SK-N-SH treated with all-trans-retinoic acid at 6 μM for 48 hours (cell line): ENCODE measurements at regions not wholly inside any gene's neighbourhood (a gene's known extent, or its start where the extent isn't known, plus 50 kb on each side); places are given as distances from the start of the nearest gene placed in this dataset.

Source experiments
- ATAC-seq: fragments of 200-7000 bp; cut with Tn5 transposase; 3 replicates; pipeline ENCODE4 v1.9.1; 2020; ENCODE audit warnings: mild to moderate bottlenecking, moderate library complexity
- BACH2 ChIP-seq: fragments of 250-450 bp; sonication (Bioruptor Pico); IDR thresholded peaks from 2 replicates; pipeline ENCODE4 v1.9.0; 2021; ENCODE audit warnings: mild to moderate bottlenecking, borderline replicate concordance
- CSDC2 ChIP-seq: fragments of 250-450 bp; sonication (Bioruptor Pico); IDR thresholded peaks from 2 replicates; pipeline ENCODE4 v1.5.0; 2020; ENCODE audit warnings: mild to moderate bottlenecking, moderate library complexity
- ESRRG ChIP-seq: fragments of 250-450 bp; sonication (Bioruptor Pico); IDR thresholded peaks from 2 replicates; pipeline ENCODE4 v1.6.1; 2021; ENCODE audit warnings: mild to moderate bottlenecking
- GLIS3 ChIP-seq: fragments of 250-450 bp; sonication (Bioruptor Pico); IDR thresholded peaks from 2 replicates; pipeline ENCODE4 v1.5.0; 2020; ENCODE audit warnings: mild to moderate bottlenecking, moderate library complexity
- ISL1 ChIP-seq: fragments of 250-450 bp; sonication (Bioruptor Pico); IDR thresholded peaks from 2 replicates; pipeline ENCODE4 v2.1.2; 2022; ENCODE audit warnings: mild to moderate bottlenecking, moderate library complexity
- OSR1 ChIP-seq: fragments of 250-450 bp; sonication (Bioruptor Pico); IDR thresholded peaks from 2 replicates; pipeline ENCODE4 v1.8.0; 2022; ENCODE audit warnings: moderate library complexity, mild to moderate bottlenecking, inconsistent platforms
- PPARA ChIP-seq: fragments of 250-450 bp; sonication (Bioruptor Pico); IDR thresholded peaks from 2 replicates; pipeline ENCODE4 v1.5.0; 2020; ENCODE audit warnings: mild to moderate bottlenecking, borderline replicate concordance
- RARB ChIP-seq: fragments of 250-450 bp; sonication (Bioruptor Pico); IDR thresholded peaks from 2 replicates; pipeline ENCODE4 v1.8.0; 2021; ENCODE audit warnings: mild to moderate bottlenecking, moderate library complexity
- SNAI2 ChIP-seq: fragments of 250-450 bp; sonication (Bioruptor Pico); IDR thresholded peaks from 2 replicates; pipeline ENCODE4 v1.5.0; 2020; ENCODE audit warnings: mild to moderate bottlenecking, moderate library complexity
- TCF4 ChIP-seq: fragments of 250-450 bp; sonication (Bioruptor Pico); IDR thresholded peaks from 2 replicates; pipeline ENCODE4 v1.8.0; 2021; ENCODE audit warnings: mild to moderate bottlenecking, moderate library complexity, borderline replicate concordance
- ZC3H10 ChIP-seq: fragments of 250-450 bp; sonication (Bioruptor Pico); IDR thresholded peaks from 2 replicates; pipeline ENCODE4 v1.5.1; 2021; ENCODE audit warnings: mild to moderate bottlenecking, moderate library complexity
- ZFP3 ChIP-seq: fragments of 250-450 bp; sonication (Bioruptor Pico); IDR thresholded peaks from 2 replicates; pipeline ENCODE4 v1.5.0; 2020; ENCODE audit warnings: mild to moderate bottlenecking, moderate library complexity
- ZFP30 ChIP-seq: fragments of 450-650 bp; formaldehyde crosslinking; IDR thresholded peaks from 2 replicates; pipeline ENCODE4 v1.5.0; 2022; ENCODE audit warnings: mild to moderate bottlenecking, moderate library complexity
- ZNF70 ChIP-seq: fragments of 450-650 bp; formaldehyde crosslinking; IDR thresholded peaks from 2 replicates; pipeline ENCODE4 v1.5.0; 2020; ENCODE audit warnings: mild to moderate bottlenecking, moderate library complexity
- ZNF8 ChIP-seq: fragments of 450-650 bp; formaldehyde crosslinking; IDR thresholded peaks from 2 replicates; pipeline ENCODE4 v1.5.0; 2020; ENCODE audit warnings: mild to moderate bottlenecking, moderate library complexity
- TF ChIP-seq, protein P1 (sequence below): fragments of 250-450 bp; sonication (Bioruptor Pico); IDR thresholded peaks from 2 replicates; pipeline ENCODE4 v1.5.1; 2020; ENCODE audit warnings: low read depth, mild to moderate bottlenecking, moderate library complexity
- TF ChIP-seq, protein P2 (sequence below): fragments of 250-450 bp; sonication (Bioruptor Pico); IDR thresholded peaks from 2 replicates; pipeline ENCODE4 v1.8.0; 2020; ENCODE audit warnings: mild to moderate bottlenecking, moderate library complexity, borderline replicate concordance
- TF ChIP-seq, protein P3 (sequence below): fragments of 250-450 bp; sonication (Bioruptor Pico); IDR thresholded peaks from 2 replicates; pipeline ENCODE4 v1.5.1; 2021; ENCODE audit warnings: mild to moderate bottlenecking, moderate library complexity
- TF ChIP-seq, protein P4 (sequence below): fragments of 250-450 bp; sonication (Bioruptor Pico); IDR thresholded peaks from 2 replicates; pipeline ENCODE4 v1.8.0; 2021; ENCODE audit warnings: low read depth, mild to moderate bottlenecking, moderate library complexity, borderline replicate concordance
- TF ChIP-seq, protein P5 (sequence below): fragments of 250-450 bp; sonication (Bioruptor Pico); IDR thresholded peaks from 2 replicates; pipeline ENCODE4 v1.5.0; 2020; ENCODE audit warnings: mild to moderate bottlenecking, moderate library complexity

DNA sequence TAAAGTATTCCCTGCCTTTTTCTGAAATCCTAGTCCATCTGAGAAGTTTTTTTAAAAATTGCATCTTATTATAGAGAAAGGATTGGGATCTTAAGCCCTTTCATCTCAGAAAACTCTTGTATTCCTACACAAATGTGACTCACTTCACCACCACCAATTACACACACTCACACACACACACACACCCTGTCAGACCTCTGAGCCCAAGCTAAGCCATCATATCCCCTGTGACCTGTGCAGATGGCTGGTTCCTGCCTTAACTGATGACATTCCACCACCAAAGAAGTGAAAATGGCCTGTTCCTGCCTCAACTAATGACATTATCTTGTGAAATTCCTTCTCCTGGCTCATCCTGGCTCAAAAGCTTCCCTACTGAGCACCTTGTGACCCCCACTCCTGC, 1181.9 kb downstream of the ROBO2 start:
- ATAC-seq, result no peak

DNA sequence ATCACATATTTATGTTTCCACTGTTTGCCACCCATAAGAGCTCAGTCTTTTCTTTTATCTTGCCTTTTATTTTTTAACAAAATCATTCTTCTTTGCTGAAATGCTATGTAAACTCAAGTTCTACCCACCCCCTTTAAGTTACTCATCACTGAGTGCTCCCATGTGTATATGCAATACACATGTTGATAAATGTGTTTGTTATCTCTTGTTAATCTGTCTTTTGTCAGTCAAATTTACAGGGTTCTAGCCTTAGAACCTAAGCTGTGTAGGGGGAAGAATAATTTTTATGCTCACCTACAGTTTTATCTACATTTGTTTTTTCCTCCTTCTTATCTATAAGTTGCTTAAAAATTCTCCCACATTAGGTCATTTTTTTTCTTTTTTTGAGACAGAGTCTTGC, 1195.9 kb downstream of the ROBO2 start:
- ATAC-seq, result no peak

More for the DNA sequence above, 1181.9 kb downstream of the ROBO2 start:
- TF ChIP-seq, protein P1, sequence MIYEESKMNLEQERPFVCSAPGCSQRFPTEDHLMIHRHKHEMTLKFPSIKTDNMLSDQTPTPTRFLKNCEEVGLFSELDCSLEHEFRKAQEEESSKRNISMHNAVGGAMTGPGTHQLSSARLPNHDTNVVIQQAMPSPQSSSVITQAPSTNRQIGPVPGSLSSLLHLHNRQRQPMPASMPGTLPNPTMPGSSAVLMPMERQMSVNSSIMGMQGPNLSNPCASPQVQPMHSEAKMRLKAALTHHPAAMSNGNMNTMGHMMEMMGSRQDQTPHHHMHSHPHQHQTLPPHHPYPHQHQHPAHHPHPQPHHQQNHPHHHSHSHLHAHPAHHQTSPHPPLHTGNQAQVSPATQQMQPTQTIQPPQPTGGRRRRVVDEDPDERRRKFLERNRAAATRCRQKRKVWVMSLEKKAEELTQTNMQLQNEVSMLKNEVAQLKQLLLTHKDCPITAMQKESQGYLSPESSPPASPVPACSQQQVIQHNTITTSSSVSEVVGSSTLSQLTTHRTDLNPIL (CRISPR knock-in tag), result no peak
- no peak for TF ChIP-seq ZNF70 (CRISPR knock-in tag)

DNA sequence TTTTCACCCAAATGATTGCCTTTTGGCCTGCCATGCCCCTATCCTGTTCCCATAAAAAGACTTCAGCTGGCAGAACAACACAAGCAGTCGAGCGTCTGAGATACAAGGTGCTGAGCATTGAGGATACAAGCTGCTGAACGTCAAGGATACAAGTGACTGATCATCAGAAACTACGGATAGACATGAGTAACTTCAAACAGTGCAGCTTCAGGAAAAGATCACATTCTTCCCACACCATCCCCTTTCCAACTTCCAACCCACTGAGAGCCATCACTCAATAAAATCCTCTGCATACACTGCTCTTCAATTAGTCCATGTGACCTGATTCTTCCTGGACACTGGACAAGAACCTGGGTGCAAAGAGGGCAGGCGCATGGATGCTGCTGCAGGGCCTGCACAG, 1198.9 kb downstream of the ROBO2 start:
- ATAC-seq, result no peak
- TF ChIP-seq OSR1 (CRISPR knock-in tag) (no peak), SNAI2 (CRISPR knock-in tag) (no peak), ZC3H10 (CRISPR knock-in tag) (no peak), GLIS3 (CRISPR knock-in tag) (no peak), RARB (no peak), BACH2 (CRISPR knock-in tag) (no peak), CSDC2 (CRISPR knock-in tag) (no peak)
- TF ChIP-seq, protein P2, sequence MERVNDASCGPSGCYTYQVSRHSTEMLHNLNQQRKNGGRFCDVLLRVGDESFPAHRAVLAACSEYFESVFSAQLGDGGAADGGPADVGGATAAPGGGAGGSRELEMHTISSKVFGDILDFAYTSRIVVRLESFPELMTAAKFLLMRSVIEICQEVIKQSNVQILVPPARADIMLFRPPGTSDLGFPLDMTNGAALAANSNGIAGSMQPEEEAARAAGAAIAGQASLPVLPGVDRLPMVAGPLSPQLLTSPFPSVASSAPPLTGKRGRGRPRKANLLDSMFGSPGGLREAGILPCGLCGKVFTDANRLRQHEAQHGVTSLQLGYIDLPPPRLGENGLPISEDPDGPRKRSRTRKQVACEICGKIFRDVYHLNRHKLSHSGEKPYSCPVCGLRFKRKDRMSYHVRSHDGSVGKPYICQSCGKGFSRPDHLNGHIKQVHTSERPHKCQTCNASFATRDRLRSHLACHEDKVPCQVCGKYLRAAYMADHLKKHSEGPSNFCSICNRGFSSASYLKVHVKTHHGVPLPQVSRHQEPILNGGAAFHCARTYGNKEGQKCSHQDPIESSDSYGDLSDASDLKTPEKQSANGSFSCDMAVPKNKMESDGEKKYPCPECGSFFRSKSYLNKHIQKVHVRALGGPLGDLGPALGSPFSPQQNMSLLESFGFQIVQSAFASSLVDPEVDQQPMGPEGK, result no peak
- TF ChIP-seq, protein P3, sequence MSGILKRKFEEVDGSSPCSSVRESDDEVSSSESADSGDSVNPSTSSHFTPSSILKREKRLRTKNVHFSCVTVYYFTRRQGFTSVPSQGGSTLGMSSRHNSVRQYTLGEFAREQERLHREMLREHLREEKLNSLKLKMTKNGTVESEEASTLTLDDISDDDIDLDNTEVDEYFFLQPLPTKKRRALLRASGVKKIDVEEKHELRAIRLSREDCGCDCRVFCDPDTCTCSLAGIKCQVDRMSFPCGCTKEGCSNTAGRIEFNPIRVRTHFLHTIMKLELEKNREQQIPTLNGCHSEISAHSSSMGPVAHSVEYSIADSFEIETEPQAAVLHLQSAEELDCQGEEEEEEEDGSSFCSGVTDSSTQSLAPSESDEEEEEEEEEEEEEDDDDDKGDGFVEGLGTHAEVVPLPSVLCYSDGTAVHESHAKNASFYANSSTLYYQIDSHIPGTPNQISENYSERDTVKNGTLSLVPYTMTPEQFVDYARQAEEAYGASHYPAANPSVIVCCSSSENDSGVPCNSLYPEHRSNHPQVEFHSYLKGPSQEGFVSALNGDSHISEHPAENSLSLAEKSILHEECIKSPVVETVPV (CRISPR knock-in tag), result no peak

More for the DNA sequence above, 1195.9 kb downstream of the ROBO2 start:
- TF ChIP-seq OSR1 (CRISPR knock-in tag) (no peak), TCF4 (no peak), ZC3H10 (CRISPR knock-in tag) (no peak), ISL1 (CRISPR knock-in tag) (no peak), ZFP30 (CRISPR knock-in tag) (no peak), ESRRG (no peak), BACH2 (CRISPR knock-in tag) (no peak), ZFP3 (CRISPR knock-in tag) (no peak), CSDC2 (CRISPR knock-in tag) (no peak), PPARA (no peak), ZNF70 (CRISPR knock-in tag) (no peak), ZNF8 (CRISPR knock-in tag) (no peak), SNAI2 (CRISPR knock-in tag) (no peak)
- TF ChIP-seq, protein P4, sequence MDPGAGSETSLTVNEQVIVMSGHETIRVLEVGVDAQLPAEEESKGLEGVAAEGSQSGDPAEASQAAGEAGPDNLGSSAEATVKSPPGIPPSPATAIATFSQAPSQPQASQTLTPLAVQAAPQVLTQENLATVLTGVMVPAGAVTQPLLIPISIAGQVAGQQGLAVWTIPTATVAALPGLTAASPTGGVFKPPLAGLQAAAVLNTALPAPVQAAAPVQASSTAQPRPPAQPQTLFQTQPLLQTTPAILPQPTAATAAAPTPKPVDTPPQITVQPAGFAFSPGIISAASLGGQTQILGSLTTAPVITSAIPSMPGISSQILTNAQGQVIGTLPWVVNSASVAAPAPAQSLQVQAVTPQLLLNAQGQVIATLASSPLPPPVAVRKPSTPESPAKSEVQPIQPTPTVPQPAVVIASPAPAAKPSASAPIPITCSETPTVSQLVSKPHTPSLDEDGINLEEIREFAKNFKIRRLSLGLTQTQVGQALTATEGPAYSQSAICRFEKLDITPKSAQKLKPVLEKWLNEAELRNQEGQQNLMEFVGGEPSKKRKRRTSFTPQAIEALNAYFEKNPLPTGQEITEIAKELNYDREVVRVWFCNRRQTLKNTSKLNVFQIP, result no peak
- TF ChIP-seq, protein P5, sequence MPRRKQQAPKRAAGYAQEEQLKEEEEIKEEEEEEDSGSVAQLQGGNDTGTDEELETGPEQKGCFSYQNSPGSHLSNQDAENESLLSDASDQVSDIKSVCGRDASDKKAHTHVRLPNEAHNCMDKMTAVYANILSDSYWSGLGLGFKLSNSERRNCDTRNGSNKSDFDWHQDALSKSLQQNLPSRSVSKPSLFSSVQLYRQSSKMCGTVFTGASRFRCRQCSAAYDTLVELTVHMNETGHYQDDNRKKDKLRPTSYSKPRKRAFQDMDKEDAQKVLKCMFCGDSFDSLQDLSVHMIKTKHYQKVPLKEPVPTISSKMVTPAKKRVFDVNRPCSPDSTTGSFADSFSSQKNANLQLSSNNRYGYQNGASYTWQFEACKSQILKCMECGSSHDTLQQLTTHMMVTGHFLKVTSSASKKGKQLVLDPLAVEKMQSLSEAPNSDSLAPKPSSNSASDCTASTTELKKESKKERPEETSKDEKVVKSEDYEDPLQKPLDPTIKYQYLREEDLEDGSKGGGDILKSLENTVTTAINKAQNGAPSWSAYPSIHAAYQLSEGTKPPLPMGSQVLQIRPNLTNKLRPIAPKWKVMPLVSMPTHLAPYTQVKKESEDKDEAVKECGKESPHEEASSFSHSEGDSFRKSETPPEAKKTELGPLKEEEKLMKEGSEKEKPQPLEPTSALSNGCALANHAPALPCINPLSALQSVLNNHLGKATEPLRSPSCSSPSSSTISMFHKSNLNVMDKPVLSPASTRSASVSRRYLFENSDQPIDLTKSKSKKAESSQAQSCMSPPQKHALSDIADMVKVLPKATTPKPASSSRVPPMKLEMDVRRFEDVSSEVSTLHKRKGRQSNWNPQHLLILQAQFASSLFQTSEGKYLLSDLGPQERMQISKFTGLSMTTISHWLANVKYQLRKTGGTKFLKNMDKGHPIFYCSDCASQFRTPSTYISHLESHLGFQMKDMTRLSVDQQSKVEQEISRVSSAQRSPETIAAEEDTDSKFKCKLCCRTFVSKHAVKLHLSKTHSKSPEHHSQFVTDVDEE (CRISPR knock-in tag), result no peak
- TF ChIP-seq, protein P2, result no peak
- TF ChIP-seq, protein P1 (CRISPR knock-in tag), result no peak
- TF ChIP-seq, protein P3 (CRISPR knock-in tag), result no peak
